Myocyte (in vitro differentiated cells): ENCODE measurements at regions not wholly inside any gene's neighbourhood (a gene's known extent, or its start where the extent isn't known, plus 50 kb on each side); places are given as distances from the start of the nearest gene placed in this dataset.

Experiments used
- DNase-seq: peaks from one replicate; pipeline ENCODE4 v3.0.0-alpha.2; 2012; ENCODE audit warnings: low read depth

DNA sequence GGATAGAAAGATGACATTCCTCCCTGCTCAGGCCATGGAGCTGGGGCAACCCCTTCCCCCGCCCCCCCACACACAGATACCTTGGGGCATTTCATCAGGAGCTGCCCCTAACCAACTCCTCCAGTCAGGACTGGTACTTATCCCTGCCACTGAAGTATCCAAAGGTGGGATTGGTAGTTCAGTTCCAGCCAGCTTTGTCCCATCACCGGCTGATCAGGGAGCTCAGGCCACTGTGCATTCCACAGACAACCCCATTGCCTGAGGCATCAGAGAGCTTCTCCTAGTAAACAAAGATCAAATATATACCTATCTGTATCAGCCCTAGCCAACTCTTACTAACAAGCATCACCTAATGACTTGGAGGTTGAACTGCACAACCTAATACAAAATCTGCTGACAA is 218.2 kb upstream of the FMR1 start:
- no peak for DNase-seq

DNA sequence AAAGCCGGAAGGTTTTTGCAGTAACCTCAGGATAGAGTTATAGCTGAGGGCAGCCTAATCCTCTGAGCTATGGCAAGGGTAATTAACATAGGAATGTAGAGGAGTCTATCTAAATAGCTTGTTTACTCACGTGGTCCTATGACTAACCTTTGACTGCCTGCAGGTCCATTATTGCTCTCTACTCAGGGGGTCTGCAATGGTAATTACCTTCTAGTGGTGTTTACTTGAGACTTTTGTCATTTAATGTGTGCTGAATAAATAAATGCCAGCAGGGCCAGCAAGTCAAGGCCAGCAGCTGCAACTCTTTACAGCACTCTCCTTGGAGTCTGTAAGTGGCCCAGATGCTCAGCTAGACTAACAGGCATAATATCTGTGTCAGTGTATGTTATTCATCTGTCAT is 212.7 kb upstream of the FMR1 start:
- DNase-seq = no peak

DNA sequence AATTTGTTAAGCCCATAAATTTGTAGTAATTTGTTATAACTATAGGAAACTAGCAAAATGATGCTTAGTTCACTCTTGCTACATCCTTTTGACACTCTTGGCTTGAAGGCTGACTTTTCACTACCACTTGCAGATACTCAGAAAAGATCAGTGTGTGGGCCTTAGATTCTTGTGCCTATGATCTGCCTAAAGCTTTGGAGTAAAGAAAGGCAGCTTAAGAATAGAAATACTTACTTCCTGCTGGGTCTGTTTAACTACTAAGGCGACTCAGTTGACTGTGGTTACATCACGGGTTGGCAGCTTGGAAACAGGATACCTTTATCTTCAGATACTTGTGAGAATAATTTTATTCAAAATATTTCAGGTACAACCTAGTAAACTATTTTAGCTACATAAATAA is 201.4 kb upstream of the FMR1 start:
- no peak for DNase-seq

DNA sequence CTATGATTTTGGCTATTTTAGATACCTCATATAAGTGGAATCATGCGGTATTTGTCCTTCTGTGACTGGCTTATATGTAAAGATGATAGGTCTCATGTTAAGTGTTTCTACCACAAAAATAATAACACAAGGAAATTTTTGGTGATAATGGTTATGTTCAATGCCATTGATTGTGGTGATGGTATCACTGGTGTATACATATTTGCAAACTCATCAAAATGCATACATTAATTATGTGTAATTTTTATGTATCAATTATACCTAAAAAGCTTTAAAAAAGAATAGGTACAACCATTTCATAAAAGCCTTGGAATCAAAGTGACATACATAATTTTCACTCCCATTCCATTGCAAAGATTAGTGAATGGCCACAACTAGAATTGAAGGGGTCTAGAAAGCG is 178.3 kb upstream of the FMR1 start:
- DNase-seq = no peak

DNA sequence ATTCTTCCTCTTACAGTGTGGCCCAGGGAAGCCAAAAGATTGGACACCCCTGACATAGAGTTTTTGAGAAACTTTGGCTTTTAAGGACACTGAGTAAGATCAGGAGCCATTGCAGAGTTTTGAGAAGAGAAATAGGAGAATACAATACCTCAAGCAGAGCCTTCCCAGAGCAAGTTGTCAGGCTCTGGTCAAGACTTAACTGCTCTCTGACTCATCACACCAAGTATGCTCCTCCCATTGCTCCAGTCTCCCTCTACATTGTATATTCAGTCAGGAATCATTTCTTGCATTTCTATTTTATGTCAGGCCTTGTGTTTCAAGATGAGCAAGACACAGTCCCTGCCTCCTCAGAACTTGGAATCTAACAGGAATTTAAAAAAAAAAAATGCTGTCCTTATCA is 176.4 kb upstream of the FMR1 start:
- no peak for DNase-seq

DNA sequence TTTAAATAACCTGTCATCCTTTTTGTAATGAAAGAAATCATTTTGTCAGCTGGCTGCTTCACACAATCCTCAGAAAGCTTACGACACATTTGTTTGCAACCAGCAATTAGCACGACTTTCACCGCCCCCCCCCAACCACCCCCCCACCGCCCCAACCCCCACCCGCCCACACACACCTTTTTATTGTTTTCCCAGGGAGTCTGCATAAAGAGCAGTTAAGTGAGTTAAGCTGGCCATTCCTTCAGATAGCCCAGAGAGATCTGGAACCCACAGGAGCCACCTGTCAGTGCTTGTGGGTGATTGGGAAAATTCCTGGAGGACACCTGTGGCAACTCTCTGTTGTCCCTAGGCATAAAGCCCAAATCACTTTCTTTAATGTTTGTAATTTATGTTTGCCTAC is 175.7 kb upstream of the FMR1 start:
- DNase-seq = no peak

DNA sequence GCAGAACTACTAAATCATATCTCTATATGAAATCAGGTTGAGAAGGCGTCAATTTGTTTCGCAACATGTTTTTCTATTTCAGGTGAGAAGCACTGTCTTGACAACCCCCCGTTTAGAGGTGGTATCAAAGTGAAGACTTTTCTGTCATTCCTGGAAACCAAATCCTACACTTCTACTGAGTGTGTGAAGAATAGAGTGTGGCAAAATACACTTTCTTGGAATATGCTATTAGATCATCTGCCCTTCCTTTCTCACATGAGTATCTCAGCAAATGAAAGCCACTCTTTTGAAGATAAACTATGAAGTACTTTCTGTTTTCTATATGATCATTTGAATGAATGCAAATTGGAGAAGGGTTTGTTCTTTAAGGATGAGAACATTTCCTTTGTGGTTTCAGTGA is 174.0 kb upstream of the FMR1 start:
- DNase-seq = no peak

DNA sequence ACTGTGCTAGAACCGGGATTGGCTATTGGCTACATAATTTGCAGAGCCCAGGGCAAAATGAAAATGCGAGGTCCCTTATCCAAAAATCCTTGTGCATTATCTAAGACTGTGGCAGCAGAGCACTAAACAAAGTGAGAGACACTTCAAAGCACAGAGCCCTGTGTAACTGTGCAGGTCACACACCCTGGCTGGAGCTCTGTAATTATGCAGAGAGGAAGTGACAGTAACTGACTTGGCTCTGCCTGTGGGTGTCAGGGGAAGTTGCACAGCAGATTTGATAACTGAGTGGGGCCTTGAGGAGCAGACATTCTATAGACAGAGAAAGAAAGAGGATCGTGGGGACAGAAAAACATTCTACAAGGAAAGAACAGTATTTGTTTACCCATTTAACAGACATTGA is 173.5 kb upstream of the FMR1 start:
- DNase-seq = no peak

DNA sequence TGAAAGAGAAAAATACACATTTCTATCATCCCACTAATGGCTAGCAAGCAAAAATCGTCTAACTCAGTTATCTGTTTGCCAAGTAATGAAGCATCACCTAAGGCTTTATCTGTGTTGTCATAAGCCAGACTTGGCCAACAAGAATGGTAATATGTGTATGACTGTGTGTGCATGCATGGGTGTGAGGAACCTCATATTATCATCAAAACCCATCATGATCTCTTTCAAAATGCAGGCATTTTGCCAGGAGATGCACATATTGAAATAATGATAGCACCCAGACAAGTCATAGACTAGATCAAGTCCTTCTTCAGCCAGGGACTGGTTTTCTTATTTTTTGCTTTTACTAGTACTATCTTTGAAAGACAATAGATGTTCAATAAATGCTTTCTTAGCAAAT is 172.5 kb upstream of the FMR1 start:
- DNase-seq = no peak

DNA sequence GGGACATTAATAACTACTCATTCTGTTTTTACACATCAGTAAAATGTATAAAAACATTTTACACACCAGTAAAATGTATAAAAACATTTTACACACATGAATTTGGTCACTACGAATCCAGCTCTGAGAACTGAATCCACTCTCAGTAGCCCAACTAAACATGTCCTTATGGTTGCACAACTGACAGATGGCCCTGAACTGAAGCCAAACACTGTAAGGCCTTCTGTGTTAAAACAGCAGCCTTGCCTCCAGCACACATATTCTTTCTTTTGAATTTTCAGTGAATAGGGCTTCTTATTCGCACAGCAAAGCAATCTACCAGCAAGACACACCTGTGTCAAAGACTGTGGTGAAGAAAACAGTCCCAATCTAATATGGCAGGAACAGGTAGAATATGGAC is 169.9 kb upstream of the FMR1 start:
- DNase-seq = no peak

DNA sequence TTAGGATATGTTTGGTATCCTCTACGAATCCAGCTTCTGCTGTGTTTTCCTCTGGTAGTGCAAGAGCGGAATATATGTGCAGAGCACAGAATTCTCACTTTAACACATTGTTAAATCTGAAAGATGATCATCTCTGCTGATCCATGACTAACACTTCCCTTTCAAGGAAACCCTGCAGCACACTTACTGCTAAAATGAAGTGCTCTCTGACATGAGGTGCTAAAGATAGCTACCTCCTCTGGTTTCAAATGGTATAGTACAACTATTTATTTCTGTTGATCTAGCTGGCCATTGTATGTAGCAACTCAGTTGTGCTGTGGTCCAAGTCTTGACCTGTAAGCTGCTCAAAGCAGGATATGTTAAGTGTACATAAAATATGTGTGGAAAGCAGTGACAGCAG is 162.4 kb upstream of the FMR1 start:
- DNase-seq = no peak

DNA sequence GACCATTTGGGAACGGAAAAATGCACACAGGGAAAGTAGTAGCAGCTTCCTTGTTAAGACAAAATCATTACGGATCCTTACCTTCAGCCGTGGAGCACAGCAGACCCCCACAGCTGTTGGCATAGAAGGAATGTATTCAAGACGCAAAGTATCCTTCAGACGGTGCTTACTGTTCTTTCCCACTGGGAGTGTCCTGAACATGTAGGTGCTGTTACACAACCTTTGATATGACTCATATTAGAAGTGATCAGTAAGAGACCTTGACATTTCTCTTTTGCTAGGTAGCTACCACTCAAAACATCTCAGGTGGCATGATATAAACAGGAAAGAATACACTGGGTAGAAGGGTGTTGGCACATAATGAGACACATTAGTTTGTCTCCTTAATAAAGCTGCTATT is 154.0 kb upstream of the FMR1 start:
- DNase-seq = no peak

DNA sequence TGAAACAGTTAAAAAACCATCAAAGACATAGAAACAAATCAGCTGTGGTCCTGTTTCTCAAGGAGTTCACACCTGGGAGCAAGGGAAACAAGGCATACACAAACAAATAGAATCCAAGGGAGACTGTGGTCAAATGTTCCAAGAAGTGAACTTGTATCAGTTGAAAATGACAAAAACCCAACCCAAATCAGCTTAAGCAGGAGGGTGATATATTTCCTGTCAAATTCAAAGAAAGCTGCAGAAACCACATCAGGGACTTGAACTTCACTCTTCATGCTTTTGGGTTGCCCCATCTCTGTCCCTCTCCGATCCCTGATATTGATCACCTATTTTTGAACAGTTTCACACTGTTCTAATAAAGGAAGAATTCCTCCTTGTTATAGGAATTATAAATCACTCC is 148.6 kb upstream of the FMR1 start:
- no peak for DNase-seq

DNA sequence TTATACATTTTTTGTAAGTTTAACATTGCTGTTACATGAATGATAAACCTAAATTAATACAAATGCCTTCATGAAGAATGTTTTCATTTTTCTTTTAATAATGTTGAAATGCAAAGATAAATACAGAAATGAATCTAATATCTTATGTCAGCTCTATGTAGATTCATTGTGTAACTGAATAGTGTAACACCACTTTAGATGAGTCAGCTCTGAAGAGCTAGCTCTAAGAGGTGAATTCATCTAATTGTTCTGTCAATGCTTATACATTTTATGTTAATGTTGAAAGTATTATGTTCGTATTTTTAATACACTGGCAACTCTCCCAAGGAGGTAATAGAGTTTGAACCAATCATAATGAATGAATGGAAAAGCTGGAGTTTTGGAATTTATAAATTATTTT is 146.9 kb upstream of the FMR1 start:
- no peak for DNase-seq

DNA sequence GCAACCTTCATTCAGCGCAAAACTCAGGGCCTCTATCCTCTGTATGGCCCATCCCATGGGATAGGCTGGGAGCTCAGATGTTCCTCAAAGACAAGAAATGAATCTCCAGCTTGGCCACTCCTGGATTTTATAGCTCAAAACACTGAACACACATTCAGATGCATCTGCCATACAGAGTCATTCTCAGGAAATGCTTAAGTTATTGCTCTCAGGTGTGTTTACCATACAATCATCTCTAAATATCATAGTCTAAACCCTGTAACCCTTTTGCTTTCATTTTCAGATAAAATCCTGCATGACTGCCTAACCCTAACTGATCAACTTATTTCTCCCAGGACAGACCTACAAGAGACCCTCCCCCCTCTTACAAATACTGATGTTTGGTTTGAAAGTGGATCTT is 140.9 kb upstream of the FMR1 start:
- DNase-seq = no peak

DNA sequence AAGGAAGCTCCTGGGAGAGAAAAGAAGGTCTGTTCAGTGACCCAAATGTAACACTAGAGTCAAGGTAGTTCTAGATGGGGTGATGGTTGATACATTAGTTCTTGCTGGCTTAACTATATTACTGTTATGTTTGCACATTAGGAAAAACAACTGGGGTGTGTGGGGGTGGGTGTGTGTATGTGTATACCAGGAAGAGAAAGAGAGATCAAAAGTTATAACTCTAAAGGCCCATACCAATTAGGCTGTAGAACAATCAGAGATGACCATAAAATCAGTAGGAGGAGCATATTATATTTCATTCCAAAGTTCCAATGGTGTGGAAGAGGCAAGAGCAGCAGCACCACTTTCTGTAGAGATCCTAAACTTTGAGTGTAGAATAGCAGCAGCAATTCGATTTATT is 134.7 kb upstream of the FMR1 start:
- DNase-seq = no peak

DNA sequence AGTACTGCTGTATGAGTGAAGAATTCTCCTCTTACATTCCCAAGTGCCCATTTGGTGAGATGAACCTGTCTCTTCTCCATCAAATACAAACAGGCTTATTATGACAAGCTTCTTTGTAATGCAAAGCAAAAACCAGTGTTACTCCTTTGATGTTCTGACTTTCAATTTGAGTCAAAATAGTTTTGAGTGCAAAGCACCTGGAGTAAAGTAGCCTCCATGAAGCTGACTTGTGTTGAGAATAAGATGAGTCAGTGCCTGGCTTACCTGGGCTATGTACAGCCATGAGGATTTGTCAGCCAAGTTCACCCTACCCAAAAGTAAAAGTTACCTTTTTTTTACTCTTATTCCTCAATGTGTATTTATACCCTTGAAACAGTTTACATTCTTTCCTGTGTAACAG is 132.5 kb upstream of the FMR1 start:
- DNase-seq = no peak

DNA sequence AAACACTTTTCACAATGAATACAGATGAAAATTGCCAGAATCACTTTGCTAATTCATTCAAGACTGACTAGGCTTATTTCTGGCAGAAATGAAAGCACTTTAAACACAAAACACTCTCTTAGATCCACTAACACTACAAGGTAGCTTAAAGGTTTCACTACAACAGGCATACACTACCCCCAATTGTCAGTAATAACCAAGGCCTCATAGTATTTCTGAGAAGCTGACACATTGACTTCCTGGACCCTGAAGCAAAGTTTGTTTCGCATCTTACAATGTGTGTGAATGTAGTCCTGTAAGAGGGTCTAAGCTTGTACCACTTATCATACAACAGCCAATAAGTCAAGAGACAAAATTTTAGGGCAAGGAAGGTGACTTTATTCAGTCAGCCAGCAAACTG is 129.9 kb upstream of the FMR1 start:
- DNase-seq = no peak

DNA sequence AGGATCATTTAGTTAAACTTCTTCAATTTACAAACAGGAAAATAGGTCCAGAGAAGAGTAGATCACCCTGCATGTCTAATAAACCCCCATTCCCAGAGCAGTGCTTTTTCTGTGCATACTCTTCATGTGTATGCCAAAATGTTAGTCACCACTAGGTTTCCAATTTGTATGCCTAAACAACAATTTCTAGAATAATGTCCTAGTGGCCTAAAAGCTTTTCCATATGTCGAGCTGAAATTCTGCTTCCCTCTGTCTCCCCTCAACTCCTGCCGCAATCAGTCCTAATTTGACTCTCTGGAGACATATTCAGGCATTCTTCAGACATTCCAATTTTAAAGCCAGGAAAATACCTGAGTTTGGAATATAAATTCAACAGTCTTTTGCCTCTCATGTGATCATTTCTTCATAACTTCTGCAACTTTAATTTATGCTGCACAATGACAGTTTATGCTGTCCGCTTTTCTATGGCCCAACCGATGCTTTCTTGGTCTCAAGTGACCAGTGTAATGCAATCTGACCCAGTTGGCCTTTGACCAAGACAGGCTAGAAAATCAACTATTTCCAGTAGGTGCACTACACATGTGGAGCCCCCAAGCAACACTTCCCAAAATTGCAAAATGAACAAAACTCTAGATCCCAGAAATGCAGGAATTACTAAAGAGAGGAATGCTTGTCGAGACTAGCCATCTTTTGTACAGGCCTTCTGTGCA is 122.9 kb upstream of the FMR1 start:
- no peak for DNase-seq

DNA sequence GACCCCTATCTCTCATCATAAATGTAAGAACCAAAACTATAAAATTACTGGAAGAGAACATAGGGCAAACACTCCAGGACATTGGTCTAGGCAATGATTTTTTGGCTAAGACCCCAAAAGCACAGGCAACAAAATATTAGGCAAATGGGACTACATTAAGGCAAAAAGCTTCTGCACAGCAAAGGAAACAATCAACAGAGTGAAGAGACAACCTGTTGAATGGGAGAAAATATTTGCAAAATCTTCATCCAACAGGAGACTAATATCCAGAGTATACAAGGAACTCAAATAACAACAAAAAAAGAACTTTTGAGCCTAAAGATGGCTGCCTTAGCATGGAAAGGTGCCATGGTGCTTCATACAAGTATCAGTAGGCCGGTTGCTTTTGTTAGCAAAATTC is 111.1 kb upstream of the FMR1 start:
- no peak for DNase-seq

DNA sequence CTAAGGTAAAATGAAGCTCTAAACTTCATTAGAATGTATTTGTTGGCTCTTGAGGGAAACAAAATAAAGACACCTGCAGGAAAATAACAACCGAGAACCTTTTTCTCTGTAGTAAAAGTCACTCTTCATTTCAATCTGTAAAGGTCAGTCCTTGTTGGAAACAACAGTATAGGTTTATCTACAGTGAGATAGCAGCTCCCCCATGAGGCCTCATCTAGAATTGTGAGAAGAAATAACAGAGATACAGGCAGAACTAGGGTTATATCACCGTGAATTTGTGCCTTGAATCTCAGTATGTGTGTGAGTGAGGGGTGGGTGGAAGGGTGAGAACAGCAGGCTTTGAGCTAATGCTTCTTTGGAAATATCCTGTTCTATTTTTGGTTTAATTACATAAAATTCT is 107.8 kb upstream of the FMR1 start:
- peak; percentile 14 for DNase-seq

DNA sequence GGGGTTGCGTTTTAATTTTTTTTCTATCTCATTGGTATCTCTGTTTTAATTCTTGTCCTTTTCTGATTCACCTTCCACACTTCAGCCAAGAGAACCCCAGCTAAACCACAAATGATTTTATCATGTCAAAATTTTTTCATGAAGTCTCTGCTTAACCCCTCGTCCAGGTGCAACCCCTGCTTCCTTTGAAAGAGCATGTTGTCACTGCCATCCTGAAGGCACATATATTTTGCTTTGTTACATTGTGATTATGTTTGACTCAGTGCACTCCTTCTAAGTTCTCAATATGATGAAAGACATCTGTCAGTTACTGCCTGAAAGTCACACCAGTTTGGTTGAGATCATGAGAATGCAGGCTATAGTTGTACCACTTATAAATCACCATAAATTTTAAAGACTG is 99.9 kb upstream of the FMR1 start:
- no peak for DNase-seq

DNA sequence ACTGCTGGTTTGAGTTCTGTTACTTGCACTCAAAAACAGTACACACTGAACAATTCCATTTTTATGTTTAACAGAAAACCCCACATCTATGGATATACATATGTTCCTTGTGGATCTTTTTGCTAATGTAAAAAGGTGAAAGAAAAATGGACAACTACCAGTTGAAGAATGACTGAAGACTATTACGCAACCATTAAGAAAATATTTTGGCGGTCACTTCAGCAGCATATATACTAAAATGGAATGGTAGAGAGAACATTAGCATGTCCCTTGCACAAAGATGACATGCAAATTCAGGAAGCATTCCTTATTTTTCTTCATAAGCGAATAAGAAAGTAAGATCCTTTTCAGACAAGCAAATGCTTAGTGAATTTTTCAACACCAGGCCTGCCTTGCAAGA is 84.6 kb upstream of the FMR1 start:
- no peak for DNase-seq

DNA sequence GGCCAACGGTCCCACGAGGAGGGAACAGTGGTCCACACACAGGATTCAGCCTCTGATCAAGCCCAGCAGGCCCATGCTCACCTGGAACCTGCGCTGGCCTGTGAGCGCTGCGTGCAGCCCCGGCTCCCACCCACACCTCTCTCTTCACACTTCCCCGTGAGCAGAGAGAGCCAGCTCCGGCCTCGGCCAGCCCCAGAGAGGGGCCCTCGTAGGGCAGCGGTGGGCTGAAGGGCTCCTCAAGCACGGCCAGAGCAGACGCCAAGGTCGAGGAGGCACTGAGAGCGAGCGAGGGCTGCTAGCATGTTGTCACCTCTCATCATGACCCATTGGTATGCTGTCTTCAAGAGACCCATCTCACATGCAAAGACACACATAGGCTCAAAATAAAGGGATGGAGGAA is 83.0 kb upstream of the FMR1 start:
- DNase-seq = no peak
